HG02943 (cell line): ENCODE measurements at regions not wholly inside any gene's neighbourhood (a gene's known extent, or its start where the extent isn't known, plus 50 kb on each side); places are given as distances from the start of the nearest gene placed in this dataset.

Experiments used
- ATAC-seq: cut with Tn5 transposase; IDR thresholded peaks from one replicate; pipeline ENCODE4 v1.9.1; 2021; ENCODE audit warnings: mild to moderate bottlenecking, low read depth, moderate library complexity; ENCODE audit not compliant: unreplicated experiment

DNA sequence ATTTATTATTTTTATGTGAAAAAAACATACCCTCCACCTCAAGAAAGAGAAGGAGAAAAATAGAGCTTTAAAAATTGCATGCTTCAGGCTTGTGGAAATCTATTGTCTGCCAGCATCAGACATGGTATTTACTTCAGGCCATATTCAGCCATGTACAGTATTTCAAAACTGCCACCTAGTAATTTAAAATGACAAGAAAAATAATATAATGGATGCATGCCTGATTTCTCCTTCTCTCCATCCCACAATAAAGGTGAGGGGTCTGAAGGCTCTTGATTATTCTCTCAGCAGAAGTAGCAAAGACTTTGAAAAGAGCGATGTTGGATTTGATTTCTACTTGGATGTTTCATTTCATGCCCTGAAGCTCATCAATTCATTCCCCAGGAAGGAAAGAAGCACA lies 250.7 kb downstream of the TBC1D4 start:
- ATAC-seq, result no peak

GRCh38 chr13:75226733-75227435 lies 255.1 kb downstream of the TBC1D4 start:
- ATAC-seq, result no peak

GRCh38 chr13:75226092-75226491 lies 255.9 kb downstream of the TBC1D4 start:
- no peak for ATAC-seq

DNA sequence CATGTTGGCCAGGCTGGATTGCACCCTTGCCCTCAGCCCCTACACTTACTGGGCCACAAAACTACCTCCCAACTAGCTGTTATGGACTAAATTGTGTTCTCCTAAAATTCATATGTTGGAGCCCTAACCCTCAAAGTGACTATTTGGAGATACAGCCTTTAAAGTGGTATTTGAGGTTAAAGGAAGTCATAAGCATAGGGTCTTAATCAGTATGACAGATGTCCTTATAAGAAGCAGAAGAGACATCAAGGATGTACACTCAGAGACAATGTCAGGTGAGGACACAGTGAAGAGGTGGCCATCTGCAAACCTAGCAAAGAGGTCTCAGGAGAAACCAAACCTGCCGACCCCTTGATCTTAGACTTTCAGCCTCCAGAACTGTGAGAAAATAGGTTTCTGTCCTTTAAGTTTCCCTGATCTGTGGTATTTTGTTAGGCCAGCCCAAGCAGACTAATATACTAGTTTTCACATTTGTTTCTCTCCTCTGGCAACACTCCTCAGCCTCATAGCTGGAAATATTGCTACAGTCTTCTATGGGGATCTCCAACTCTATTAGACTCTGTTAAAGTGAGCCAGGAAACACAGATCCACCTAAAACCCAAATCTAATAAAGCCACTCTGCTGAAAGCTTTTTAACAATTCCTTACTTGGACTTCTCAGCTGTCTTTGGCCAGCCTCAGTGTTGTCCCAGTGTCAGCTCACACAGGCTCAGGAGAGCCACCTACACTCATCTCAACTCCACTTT lies 256.5 kb downstream of the TBC1D4 start:
- ATAC-seq, result no peak

DNA sequence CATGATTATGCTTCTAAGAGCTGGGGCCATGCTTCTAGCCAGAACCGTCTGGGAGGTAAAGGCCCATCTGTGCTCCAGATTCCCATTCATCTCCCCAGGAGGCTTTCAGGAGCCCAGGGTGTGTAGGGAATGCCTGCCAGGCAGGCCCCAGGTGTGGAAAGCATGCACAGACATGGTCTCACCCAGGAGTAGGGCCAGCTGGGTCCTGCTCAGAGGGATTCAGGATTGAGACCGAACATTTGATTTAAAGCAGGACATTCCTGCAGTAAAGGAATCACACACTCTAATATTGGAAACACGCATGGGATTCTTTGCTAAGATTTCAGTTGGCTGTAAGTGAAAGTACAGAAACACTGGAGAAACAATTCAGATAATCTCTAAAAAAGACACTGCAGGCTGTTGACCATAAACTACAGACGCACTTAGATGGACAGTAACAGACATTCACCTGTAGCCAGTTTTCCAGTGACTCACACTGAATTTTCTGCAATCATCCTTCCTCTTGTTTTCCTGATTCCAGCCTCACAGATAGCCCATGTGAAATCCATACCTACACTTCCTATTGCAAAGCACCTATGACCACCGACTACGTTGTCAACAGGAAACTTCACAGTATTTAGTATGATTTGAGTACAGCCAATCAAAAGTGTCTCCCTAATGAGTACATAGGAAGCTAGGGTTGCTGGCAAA lies 257.8 kb downstream of the TBC1D4 start:
- no peak for ATAC-seq

GRCh38 chr13:75222031-75222430 lies 259.9 kb downstream of the TBC1D4 start:
- no peak for ATAC-seq

- no peak for ATAC-seq
Observed at GRCh38 chr13:75220861-75221260, 261.1 kb downstream of the TBC1D4 start.

- ATAC-seq, result no peak
Observed at GRCh38 chr13:75220238-75220542, 261.8 kb downstream of the TBC1D4 start.

DNA sequence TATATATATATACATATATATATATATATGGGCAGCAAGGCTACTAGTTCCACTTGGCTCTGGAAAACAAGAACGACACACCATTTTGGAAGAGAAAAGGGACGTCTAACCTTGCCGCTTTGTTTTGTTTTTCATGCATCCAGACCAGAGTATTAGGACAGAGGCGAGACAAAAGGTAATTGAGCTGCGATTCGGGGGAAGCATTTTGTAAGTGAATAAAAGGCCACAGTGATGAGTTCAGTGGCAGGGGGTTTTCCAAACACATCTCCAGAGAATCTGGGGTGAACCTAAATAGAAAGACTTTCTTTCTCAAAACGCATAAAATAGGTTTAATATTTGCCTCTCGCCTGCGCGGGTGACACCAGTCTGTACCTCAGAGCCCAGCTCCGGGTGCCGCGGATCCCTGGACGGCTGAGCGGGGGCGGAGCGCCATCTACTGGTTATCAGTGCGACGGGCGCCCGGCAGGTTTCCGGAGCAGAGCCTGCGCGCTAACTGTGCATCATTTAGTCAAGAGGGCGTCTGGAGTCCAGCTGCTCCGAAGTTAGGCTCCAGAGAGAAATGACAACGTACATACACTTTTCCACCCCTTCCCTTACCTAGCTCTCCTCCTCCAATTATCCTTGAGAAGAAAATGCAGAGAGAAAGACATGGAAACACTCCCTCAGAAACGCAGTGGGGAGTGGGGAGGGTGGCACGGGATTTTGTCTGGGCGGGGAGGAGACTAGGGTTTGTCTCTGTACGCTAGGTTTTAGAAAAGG lies 262.3 kb downstream of the TBC1D4 start:
- peak; percentile 90 for ATAC-seq

- no peak for ATAC-seq
Observed at GRCh38 chr13:75217949-75218348, 264.0 kb downstream of the TBC1D4 start.

DNA sequence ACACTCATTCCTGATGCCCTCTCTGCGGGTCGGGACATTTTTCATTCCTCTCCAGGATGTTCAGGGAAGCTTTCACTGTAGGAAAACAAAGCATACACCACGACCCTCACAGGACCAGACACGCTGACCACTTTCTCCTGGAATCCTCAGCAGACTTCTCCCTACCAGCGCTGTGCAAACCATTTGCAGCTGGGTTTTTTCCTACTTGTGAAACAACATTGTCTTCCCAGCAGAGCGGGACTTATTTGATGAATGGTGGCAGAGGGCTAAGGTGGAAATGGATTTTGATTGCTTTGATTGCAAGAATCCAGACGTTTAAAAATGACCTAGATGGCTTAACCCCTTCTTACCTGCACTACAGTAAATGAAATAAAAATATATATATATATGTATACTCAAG lies 265.9 kb downstream of the TBC1D4 start:
- ATAC-seq, result no peak

GRCh38 chr13:75214846-75215245 lies 267.1 kb downstream of the TBC1D4 start:
- ATAC-seq, result no peak

DNA sequence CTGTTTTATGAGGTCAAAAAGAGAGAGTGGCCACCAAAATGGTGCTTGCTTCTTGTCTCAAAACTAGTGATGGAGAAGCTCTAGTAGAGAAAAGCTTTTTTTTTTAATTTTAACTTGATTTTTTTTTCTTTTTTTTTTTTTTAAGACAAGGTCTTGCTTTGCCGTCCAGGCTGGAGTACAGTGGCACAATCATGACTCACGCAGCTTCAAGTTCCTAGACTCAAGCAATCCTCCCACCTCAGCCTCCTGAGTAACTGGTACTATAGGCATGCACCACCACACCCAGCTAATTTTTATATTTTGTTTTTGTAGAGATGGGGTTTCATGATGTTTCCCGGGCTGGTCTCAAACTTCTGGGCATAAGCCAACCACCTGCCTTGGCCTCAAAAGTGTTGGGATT lies 279.0 kb downstream of the TBC1D4 start:
- ATAC-seq, result no peak

DNA sequence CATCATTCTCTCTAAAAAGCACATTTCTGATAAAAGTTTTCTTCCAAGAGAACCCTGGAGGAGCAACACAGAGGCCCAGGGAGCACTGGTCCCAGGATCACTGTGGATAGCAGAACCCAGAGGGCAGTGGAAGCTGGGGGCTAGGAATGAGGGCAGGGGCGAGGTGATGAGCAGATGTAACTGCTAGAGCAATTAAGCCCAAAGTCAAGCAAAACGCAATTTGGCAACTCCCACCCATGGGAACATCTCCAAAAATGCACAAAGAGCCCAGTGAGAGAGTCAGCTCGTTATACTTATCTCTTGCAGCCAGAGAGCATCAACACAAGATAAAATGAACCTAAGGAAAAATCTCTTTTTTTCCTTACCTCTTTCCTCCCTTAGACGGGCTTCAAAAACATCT lies 284.2 kb downstream of the TBC1D4 start:
- no peak for ATAC-seq

DNA sequence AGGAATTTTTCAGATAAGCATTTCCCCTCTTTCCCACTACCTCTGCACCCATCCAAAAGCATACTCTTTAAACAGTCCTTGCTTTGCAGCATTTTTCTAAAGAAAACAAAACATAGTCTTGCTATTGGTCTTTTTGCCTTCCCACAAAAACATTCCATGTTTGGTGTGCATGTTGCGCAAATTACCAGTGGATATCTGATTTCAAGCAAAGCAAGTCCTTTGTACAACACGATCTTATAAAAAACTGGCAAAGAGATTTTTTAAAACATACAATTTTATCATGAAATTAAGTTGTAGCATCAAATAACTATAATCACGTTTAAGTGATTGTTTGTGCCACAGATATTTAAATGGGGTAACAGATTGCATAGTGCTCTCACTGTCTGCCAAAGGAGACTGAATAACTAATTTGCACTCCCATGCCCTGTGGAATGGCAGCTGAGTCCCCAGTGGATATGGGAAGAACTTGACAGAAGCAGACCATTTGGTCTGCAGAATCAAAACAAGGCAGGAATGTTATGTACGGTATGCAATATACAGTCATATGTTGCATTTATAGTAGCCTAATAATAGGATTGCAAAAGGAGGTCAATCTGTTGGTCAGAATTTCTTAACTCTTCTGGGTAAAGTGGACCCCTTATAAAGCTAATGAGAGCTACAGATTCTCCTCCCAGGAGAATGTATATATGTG lies 285.7 kb downstream of the TBC1D4 start:
- ATAC-seq, result no peak

- no peak for ATAC-seq
Observed at GRCh38 chr13:75195495-75196146, 286.3 kb downstream of the TBC1D4 start.

DNA sequence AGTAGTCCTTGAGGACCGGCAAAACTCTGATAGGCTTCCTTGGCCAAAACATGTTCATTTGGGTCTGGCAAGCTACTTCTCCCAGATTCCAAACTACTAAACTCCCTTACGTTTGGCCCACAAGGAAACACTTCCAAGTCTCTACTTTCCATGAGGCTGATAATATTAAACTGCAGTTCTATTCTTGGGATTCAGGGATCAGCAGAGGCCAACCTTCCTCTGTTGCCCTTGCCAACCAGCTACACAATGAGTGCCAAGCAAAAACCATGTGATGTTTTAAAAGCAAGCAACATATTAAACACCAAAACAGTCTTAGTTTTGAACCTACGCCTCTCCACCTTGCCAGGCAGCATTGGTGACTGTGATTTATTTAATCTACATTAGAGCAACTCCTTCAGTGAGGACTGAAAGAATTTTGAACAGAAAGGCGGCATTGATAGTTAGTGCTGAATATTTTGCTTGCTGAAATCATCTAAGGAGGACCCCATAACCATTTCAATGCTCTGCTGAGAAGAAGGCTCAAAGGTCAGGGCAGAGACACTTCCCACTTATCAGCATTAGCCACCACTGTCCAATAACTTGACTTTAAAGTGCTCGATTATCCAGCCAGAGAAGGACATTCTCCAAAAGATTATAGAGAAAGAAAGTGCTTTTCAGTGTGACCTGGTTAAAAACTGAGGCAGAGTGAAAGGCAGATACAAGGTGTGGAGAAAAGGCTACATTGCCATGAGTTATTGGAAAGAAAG lies 287.1 kb downstream of the TBC1D4 start:
- ATAC-seq, result no peak

GRCh38 chr13:75186379-75186778 lies 295.6 kb downstream of the TBC1D4 start:
- ATAC-seq, result no peak

- ATAC-seq, result no peak
Observed at GRCh38 chr13:75181906-75182305, 300.1 kb downstream of the TBC1D4 start.
